Prostate gland (tissue), 2 donors: ENCODE measurements at regions not wholly inside any gene's neighbourhood (a gene's known extent, or its start where the extent isn't known, plus 50 kb on each side); places are given as distances from the start of the nearest gene placed in this dataset.

Experiments used
- POLR2A ChIP-seq: fragments of 450-650 bp; IDR thresholded peaks from one replicate; pipeline ENCODE4 v1.6.1; 2016; ENCODE audit warnings: antibody characterized with exemption, mild to moderate bottlenecking
- POLR2AphosphoS5 ChIP-seq: sonication (generic); formaldehyde crosslinking; IDR thresholded peaks from one replicate; pipeline ENCODE4 v1.6.1; 2017; ENCODE audit warnings: antibody characterized with exemption
- TF ChIP-seq, protein P1 (sequence below), 4 experiments: fragments of 200-600 bp in 2 of 4; fragments of 450-650 bp in 2 of 4; sonication (generic) in 2 of 4; IDR thresholded peaks; 1 replicate in 3 of 4; 2 replicates in 1 of 4; pipeline ENCODE4 v1.5.1; 2016 to 2019; ENCODE audit warnings: antibody characterized with exemption in 4 of 4, mild to moderate bottlenecking in 2 of 4, moderate library complexity in 2 of 4

- TF ChIP-seq, protein P1, sequence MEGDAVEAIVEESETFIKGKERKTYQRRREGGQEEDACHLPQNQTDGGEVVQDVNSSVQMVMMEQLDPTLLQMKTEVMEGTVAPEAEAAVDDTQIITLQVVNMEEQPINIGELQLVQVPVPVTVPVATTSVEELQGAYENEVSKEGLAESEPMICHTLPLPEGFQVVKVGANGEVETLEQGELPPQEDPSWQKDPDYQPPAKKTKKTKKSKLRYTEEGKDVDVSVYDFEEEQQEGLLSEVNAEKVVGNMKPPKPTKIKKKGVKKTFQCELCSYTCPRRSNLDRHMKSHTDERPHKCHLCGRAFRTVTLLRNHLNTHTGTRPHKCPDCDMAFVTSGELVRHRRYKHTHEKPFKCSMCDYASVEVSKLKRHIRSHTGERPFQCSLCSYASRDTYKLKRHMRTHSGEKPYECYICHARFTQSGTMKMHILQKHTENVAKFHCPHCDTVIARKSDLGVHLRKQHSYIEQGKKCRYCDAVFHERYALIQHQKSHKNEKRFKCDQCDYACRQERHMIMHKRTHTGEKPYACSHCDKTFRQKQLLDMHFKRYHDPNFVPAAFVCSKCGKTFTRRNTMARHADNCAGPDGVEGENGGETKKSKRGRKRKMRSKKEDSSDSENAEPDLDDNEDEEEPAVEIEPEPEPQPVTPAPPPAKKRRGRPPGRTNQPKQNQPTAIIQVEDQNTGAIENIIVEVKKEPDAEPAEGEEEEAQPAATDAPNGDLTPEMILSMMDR (IDR thresholded peaks at IDR 0.05): no peak
- TF ChIP-seq POLR2A (no peak), POLR2AphosphoS5 (no peak)
These were observed 156.1 kb downstream of the LURAP1L start for GRCh38 chr9:12930906-12931305.
